Activated CD8-positive, alpha-beta T cell treated with anti-CD3 and anti-CD28 coated beads for 36 hours (primary cell): ENCODE measurements at regions not wholly inside any gene's neighbourhood (a gene's known extent, or its start where the extent isn't known, plus 50 kb on each side); places are given as distances from the start of the nearest gene placed in this dataset.

ENCODE experiments used
- ATAC-seq: fragments of 200-7000 bp; cut with Tn5 transposase; one replicate; pipeline ENCODE4 v1.10.0; 2021; ENCODE audit warnings: mild to moderate bottlenecking, moderate library complexity
- CTCF ChIA-PET: fragments of 350-600 bp; sonication (Branson Sonifier 250); formaldehyde crosslinking; loops from one replicate; lab custom pipeline; 2021; ENCODE audit warnings: antibody characterized with exemption; lab: Charles Lee
- POLR2A ChIA-PET: fragments of 350-600 bp; sonication (Branson Sonifier 250); formaldehyde crosslinking; loops from one replicate; lab custom pipeline; 2021; ENCODE audit warnings: antibody characterized with exemption; lab: Charles Lee
- DNase-seq: peaks from one replicate; pipeline ENCODE4 v3.0.0-alpha.2; 2020
- H3K27ac Mint-ChIP-seq: one replicate; pipeline ENCODE4 v1.8.0; 2021; ENCODE audit warnings: mild to moderate bottlenecking, mixed read lengths
- H3K27me3 Mint-ChIP-seq: one replicate; pipeline ENCODE4 v1.8.0; 2021; ENCODE audit warnings: mixed read lengths
- H3K36me3 Mint-ChIP-seq: one replicate; pipeline ENCODE4 v1.8.0; 2021; ENCODE audit warnings: low read depth, mixed read lengths
- H3K4me1 Mint-ChIP-seq: one replicate; pipeline ENCODE4 v1.8.0; 2021; ENCODE audit warnings: low read depth, mixed read lengths
- H3K4me3 Mint-ChIP-seq: one replicate; pipeline ENCODE4 v1.8.0; 2021; ENCODE audit warnings: mild to moderate bottlenecking, moderate library complexity, mixed read lengths
- H3K9me3 Mint-ChIP-seq: one replicate; pipeline ENCODE4 v1.8.0; 2021; ENCODE audit warnings: mixed read lengths
- CTCF ChIP-seq: fragments of 200-600 bp; IDR thresholded peaks from one replicate; pipeline ENCODE4 v1.8.0; 2022; ENCODE audit warnings: antibody characterized with exemption, mild to moderate bottlenecking
- intact Hi-C: fragments of 100-400 bp; cut with micrococcal nuclease; formaldehyde crosslinking; loops from one replicate; pipeline ENCODE4 v1.10.0; 2022

- TF ChIP-seq CTCF: no peak
- intact Hi-C loops: no loop called here
- Mint-ChIP-seq H3K4me1 (no peaks in the 10 kb centered on the region), H3K4me3 (no peak overlapping the region), H3K9me3 (peaks cover 5% of the 10 kb centered on the region), H3K27me3 (no peaks in the 10 kb centered on the region), H3K27ac (no peak overlapping the region), H3K36me3 (no peaks in the 10 kb centered on the region)
- no peak for ATAC-seq
- POLR2A ChIA-PET: no interaction called here
- CTCF ChIA-PET: no interaction called here
- DNase-seq: no peak
Measured at GRCh38 chr5:90153031-90153430, 256.5 kb downstream of the CETN3 start.

GRCh38 chr5:90144625-90145327 lies 264.8 kb downstream of the CETN3 start:
- no peaks in the 10 kb centered on the region for H3K4me1 Mint-ChIP-seq
- no peak for TF ChIP-seq CTCF
- DNase-seq (no peak), ATAC-seq (no peak)
- H3K9me3 Mint-ChIP-seq: peaks cover 5% of the 10 kb centered on the region
- intact Hi-C loops: no loop called here
- ChIA-PET POLR2A (no interaction called here), CTCF (no interaction called here)
- H3K36me3 Mint-ChIP-seq: no peaks in the 10 kb centered on the region
- no peak overlapping the region for H3K27ac Mint-ChIP-seq
- H3K4me3 Mint-ChIP-seq: no peak overlapping the region
- H3K27me3 Mint-ChIP-seq: no peaks in the 10 kb centered on the region

DNA sequence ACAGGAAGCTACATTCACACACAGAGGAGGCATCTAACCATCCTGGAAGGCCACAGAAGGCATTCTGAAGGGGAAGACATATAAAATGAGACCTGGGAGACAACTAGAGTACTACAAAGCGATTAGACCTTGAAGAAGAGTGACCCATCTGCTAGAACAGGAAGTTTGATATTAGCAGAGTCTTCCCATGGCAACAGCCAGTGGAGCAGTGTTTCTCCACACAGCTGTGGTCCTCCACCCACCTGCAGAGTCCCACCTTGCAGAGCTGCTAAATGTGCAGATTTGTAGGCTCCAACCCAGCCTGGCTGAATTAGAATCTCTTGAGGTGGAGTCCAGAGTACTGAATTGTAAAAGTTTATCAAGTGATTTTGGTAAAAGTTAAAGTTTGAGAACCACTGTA lies 267.0 kb downstream of the CETN3 start:
- no peaks in the 10 kb centered on the region for H3K36me3 Mint-ChIP-seq
- H3K4me1 Mint-ChIP-seq: no peaks in the 10 kb centered on the region
- ChIA-PET CTCF (no interaction called here), POLR2A (no interaction called here)
- intact Hi-C loops: no loop called here
- TF ChIP-seq CTCF: no peak
- no peak overlapping the region for H3K4me3 Mint-ChIP-seq
- DNase-seq (no peak), ATAC-seq (no peak)
- H3K27ac Mint-ChIP-seq: no peak overlapping the region
- H3K9me3 Mint-ChIP-seq: no peaks in the 10 kb centered on the region
- H3K27me3 Mint-ChIP-seq: no peaks in the 10 kb centered on the region

DNA sequence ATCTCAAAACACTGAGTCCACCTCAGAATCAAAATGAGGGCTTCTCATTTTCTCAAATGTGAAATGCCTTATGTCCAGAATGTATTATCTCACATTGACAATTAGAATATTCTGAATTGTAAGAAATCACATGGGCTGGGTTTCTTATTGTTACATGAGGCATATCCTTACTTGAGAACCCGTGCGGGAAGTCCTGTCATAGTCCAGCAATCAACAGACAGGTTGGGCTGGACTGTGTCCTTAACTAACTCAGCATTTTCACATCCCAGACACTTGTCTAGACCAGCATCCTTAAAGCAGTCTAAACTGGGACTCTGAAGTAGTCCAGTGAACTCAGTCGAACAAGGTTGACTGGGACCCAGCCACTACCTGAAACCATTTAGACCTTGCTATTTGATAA lies 267.6 kb downstream of the CETN3 start:
- ATAC-seq (no peak), DNase-seq (no peak)
- TF ChIP-seq CTCF: no peak
- ChIA-PET POLR2A (no interaction called here), CTCF (no interaction called here)
- Mint-ChIP-seq H3K4me3 (no peak overlapping the region), H3K27ac (no peak overlapping the region), H3K4me1 (no peaks in the 10 kb centered on the region), H3K9me3 (no peaks in the 10 kb centered on the region), H3K36me3 (no peaks in the 10 kb centered on the region), H3K27me3 (no peaks in the 10 kb centered on the region)
- intact Hi-C loops: no loop called here

DNA sequence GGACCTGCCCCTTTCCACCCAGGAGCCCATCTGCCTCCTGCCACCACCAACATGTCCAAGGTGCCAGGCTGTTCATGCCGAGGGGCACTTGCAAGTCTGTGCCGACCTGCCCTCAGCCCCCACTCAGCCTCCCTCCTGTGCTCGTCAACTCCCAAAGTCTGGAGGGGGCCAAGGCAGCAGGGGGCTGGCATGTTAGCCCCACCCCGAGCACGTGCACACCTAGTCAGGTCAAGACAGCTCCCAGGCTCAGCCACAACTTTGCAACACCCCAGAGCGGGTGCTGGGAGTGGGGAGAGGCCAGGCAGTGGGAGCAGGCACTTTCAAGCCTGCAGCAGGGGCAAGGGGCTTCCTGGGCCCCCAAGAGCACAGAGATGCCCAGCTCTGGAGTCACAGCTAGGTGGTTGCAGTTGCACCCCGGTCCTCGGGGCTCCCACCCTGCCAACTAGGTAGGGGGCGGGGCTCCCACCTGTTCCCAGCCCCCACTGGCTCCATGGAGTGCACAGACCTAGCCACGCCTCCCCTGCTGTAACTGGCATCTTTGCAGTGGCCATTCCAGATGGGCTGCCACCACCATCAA lies 272.5 kb downstream of the CETN3 start:
- no peaks in the 10 kb centered on the region for H3K4me1 Mint-ChIP-seq
- no peaks in the 10 kb centered on the region for H3K36me3 Mint-ChIP-seq
- POLR2A ChIA-PET: no interaction called here
- no peak overlapping the region for H3K27ac Mint-ChIP-seq
- CTCF ChIA-PET: no interaction called here
- H3K9me3 Mint-ChIP-seq: no peaks in the 10 kb centered on the region
- H3K27me3 Mint-ChIP-seq: no peaks in the 10 kb centered on the region
- no peak for TF ChIP-seq CTCF
- ATAC-seq (no peak), DNase-seq (no peak)
- intact Hi-C loops: no loop called here
- H3K4me3 Mint-ChIP-seq: no peak overlapping the region
